ENCODE measurements at regions not wholly inside any gene's neighbourhood (a gene's known extent, or its start where the extent isn't known, plus 50 kb on each side); places are given as distances from the start of the nearest gene placed in this dataset.

DNA sequence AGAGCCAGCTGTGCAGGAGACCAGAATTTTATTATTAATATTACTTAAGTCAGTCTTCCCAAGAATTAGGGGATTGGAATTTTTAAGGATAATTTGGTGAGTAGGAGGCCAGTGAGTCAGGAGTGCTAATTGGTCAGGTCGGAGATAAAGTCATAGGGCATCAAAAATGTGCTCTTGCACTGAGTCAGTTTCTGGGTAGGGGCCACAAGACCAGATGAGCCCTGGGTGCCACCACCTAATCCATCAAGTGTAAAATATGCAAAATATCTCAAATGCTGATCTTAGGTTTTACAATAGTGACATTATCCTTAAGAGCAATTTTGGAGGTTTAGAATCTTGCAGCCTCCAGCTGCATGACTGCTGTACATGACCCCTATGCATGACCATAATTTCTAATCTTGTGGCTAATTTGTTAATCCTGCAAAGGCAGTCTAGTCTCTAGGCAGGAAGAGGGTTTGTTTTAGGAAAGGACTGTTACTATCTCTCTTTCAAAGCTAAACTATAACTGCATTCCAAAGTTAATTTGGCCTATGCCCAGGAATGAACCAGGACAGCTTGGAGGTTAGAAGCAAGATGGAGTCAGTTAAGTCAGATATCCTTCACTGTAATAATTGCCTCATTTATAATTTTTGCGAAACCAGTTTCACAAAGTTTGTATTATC is 215.9 kb downstream of the RNF152 start:
- TF ChIP-seq, protein P1, sequence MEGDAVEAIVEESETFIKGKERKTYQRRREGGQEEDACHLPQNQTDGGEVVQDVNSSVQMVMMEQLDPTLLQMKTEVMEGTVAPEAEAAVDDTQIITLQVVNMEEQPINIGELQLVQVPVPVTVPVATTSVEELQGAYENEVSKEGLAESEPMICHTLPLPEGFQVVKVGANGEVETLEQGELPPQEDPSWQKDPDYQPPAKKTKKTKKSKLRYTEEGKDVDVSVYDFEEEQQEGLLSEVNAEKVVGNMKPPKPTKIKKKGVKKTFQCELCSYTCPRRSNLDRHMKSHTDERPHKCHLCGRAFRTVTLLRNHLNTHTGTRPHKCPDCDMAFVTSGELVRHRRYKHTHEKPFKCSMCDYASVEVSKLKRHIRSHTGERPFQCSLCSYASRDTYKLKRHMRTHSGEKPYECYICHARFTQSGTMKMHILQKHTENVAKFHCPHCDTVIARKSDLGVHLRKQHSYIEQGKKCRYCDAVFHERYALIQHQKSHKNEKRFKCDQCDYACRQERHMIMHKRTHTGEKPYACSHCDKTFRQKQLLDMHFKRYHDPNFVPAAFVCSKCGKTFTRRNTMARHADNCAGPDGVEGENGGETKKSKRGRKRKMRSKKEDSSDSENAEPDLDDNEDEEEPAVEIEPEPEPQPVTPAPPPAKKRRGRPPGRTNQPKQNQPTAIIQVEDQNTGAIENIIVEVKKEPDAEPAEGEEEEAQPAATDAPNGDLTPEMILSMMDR (IDR thresholded peaks at IDR 0.05): no peak
- no peak for TF ChIP-seq POLR2A (IDR thresholded peaks at IDR 0.05)

All from vagina (tissue), 2 donors.